Mucosa of rectum (tissue), 2 donors: ENCODE measurements at regions not wholly inside any gene's neighbourhood (a gene's known extent, or its start where the extent isn't known, plus 50 kb on each side); places are given as distances from the start of the nearest gene placed in this dataset.

Experiments used
- H3K27ac ChIP-seq, 2 donors: one replicate each; pipeline ENCODE4 v1.7.0; 2013; ENCODE audit warnings: inconsistent platforms in 2 of 2, low read depth in 2 of 2, low read length in 2 of 2
- H3K27me3 ChIP-seq, 2 donors: one replicate each; pipeline ENCODE4 v1.7.0; 2013; ENCODE audit warnings: low read length in 2 of 2; ENCODE audit not compliant: control insufficient read depth in 2 of 2, insufficient read depth in 2 of 2
- H3K36me3 ChIP-seq, 2 donors: one replicate each; pipeline ENCODE4 v1.7.0; 2013; ENCODE audit warnings: low read length in 2 of 2; ENCODE audit not compliant: control insufficient read depth in 2 of 2, insufficient read depth in 2 of 2
- H3K4me1 ChIP-seq, 2 donors: one replicate each; pipeline ENCODE4 v1.7.0; 2013; ENCODE audit warnings: low read length in 2 of 2, mild to moderate bottlenecking in 1 of 2; ENCODE audit not compliant: control insufficient read depth in 2 of 2, insufficient read depth in 2 of 2
- H3K4me3 ChIP-seq, 2 donors: one replicate each; pipeline ENCODE4 v1.7.0; 2013; ENCODE audit warnings: low read length in 2 of 2
- H3K9ac ChIP-seq, 2 donors: one replicate each; pipeline ENCODE4 v1.7.0; 2013; ENCODE audit warnings: low read length in 2 of 2, low read depth in 1 of 2, mild to moderate bottlenecking in 1 of 2
- H3K9me3 ChIP-seq, 2 donors: one replicate each; pipeline ENCODE4 v1.7.0; 2013; ENCODE audit warnings: low read length in 2 of 2; ENCODE audit not compliant: control insufficient read depth in 2 of 2
- donor health status: healthy.
- donor health status: Normal muscosa, but diverticular disease.

DNA sequence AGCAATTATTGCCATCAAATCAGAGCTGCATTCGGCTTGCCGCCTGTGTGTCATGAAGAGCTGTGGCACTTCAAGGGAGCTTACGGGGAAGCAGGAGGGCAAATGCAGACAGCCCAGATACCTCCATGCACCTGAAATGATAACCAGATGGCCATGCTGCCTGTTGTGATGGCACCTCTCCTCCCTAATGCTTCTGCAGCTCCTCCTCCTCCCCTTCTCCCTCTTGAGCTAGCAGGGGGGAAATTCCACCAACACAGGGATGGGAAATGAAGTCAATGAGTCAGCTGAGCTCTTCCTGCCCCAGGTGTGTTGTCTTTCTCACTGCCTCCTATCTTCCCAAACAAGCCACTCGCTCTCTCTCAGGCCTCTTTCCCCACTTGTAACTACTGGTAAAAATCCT, 565.0 kb downstream of the BCOR start:
- H3K4me3 ChIP-seq, result no peak overlapping the region
- H3K27ac ChIP-seq, result no peak overlapping the region
- peaks cover 3% of the 10 kb centered on the region in 2 donors for H3K27me3 ChIP-seq
- no peak overlapping the region for H3K9ac ChIP-seq
- H3K4me1 ChIP-seq, result no peaks in the 10 kb centered on the region
- H3K9me3 ChIP-seq, result peaks cover 0 to 4% of the 10 kb centered on the region in 2 donors
- H3K36me3 ChIP-seq, result no peaks in the 10 kb centered on the region

DNA sequence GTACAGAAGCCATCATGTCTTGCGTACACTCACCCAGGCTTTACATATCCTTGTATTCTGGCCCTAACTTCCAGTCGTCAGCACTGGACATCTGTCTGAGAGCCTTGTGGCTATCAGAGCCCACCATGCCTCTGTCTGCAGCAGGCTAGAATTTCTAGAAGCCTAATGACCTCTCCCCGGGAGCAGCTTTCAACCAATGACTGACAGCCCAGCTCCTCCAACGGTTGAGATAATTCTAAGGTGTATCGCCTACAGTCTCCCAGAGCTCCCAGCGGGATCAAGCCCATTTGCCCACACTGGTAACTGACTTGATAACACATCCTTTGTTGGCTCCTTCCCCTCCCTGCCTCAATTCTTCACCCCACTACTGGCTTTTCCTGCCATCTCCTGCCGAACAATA, 562.8 kb downstream of the BCOR start:
- Histone ChIP-seq H3K27ac (no peak overlapping the region), H3K36me3 (no peaks in the 10 kb centered on the region), H3K9me3 (peaks cover 0 to 4% of the 10 kb centered on the region in 2 donors), H3K27me3 (peaks cover 3% of the 10 kb centered on the region in 2 donors), H3K4me1 (no peaks in the 10 kb centered on the region), H3K4me3 (no peak overlapping the region), H3K9ac (no peak overlapping the region)

DNA sequence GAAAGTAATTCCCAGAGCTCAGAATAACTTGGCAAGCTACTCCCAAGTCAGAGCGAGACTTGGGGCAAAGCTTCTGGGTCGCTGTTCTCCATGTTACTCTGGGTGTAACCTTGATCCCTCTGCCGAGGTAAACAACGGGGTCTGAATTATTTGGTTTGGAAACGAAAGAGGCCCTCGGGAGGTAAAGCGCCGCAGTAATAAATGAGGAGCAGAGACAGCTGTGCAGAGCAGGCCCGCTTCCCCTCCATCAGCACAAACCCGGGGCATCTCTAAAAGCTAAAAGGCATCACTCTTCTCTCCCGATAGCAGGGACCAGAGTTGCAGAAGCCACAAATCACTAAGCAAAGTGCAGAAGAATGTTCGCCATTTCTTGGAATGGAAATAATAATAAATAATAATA, 561.5 kb downstream of the BCOR start:
- Histone ChIP-seq H3K27ac (no peak overlapping the region), H3K9me3 (peaks cover 0 to 4% of the 10 kb centered on the region in 2 donors), H3K27me3 (peaks cover 3 to 9% of the 10 kb centered on the region in 2 donors), H3K4me3 (no peak overlapping the region), H3K9ac (no peak overlapping the region), H3K36me3 (no peaks in the 10 kb centered on the region), H3K4me1 (no peaks in the 10 kb centered on the region)

DNA sequence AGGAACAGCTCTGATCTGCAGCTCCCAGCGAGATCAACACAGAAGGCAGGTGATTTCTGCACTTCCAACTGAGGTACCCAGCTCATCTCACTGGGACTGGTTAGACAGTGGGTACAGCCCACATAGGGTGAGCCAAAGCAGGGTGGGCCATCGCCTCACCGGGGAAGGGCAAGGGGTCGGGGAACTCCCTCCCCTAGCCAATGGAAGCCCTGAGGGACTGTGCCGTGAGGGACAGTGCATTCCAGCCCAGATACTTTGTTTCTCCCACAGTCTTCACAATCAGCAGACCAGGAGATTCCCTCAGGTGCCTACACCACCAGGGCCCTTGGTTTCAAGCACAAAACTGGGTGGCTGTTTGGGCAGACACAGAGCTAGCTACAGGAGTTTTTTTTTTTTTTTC, 555.9 kb downstream of the BCOR start:
- Histone ChIP-seq H3K27ac (no peak overlapping the region), H3K9ac (no peak overlapping the region), H3K4me3 (no peak overlapping the region), H3K27me3 (peaks cover 0 to 6% of the 10 kb centered on the region in 2 donors), H3K36me3 (no peaks in the 10 kb centered on the region), H3K9me3 (no peaks in the 10 kb centered on the region), H3K4me1 (no peaks in the 10 kb centered on the region)

DNA sequence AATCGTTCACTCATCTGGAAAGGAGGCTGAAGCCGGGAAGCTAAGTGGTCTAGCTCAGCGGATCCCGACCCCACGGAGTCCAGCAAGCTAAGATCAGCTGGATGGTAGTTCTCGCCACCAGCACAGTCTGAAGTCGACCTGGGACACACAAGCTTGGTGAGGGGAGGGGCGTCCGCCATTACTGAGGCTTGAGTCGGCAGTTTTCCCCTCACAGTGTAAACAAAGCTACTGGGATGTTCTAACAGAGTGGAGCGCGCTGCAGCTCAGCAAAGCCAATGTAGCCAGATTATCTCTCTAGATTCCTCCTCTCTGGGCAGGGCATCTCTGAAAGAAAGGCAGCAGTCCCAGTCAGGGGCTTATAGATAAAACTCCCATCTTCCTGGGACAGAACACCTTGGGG, 555.4 kb downstream of the BCOR start:
- peaks cover 0 to 6% of the 10 kb centered on the region in 2 donors for H3K27me3 ChIP-seq

DNA sequence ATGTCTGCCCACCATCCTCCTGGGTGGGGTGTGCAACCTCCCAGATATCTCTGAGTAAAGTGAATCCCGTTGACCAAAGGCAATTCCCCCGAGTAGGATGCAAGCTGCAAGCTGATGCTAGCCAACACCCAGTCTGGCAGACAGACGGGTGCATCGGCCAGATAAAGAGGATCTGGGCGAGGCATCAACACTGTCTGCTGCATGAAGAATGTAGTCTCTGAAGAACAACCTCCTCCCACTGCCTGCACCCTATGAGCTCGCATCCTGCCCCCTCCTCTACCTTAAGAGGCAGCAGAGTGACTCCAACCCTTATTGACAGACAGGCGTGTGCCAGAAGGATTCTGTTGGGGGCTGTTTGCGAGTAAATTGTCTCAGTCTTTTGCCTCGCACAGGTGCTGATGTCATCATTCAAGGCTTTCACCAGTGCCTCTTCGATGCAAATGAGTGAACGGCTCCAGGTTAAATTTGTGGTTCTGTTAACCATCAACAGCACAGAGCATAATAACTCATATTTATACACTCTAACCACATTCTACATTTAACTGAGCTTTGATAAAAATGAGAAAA, 546.9 kb downstream of the BCOR start:
- Histone ChIP-seq H3K27ac (no peak overlapping the region), H3K9me3 (peaks cover 0 to 2% of the 10 kb centered on the region in 2 donors), H3K36me3 (no peaks in the 10 kb centered on the region), H3K27me3 (no peaks in the 10 kb centered on the region), H3K9ac (no peak overlapping the region), H3K4me1 (no peaks in the 10 kb centered on the region), H3K4me3 (no peak overlapping the region)

More for the DNA sequence above, 555.4 kb downstream of the BCOR start:
- H3K9ac ChIP-seq, result no peak overlapping the region
- H3K4me1 ChIP-seq, result no peaks in the 10 kb centered on the region
- no peaks in the 10 kb centered on the region for H3K36me3 ChIP-seq
- H3K4me3 ChIP-seq, result no peak overlapping the region
- no peaks in the 10 kb centered on the region for H3K9me3 ChIP-seq
- H3K27ac ChIP-seq, result no peak overlapping the region

DNA sequence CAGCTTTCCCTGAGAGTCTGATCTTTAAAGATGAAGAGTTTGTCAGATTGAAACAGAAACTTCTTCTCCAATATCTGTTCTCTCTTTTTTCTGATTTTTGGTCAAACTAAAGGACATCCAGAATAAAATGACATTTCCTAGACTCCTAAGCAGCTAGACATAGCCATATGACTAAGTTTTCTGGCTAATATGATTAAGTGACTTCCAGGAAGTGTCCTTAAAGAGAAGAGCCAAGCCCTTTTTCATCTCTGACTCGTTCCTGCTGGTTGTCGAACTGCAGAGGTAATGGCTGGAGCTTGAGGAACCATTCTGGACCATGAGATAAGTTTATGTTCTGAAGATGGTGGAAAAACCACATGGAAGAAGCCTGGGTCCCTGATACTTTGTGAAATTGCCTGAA, 546.0 kb downstream of the BCOR start:
- no peak overlapping the region for H3K9ac ChIP-seq
- H3K4me1 ChIP-seq, result no peaks in the 10 kb centered on the region
- no peaks in the 10 kb centered on the region for H3K36me3 ChIP-seq
- no peak overlapping the region for H3K4me3 ChIP-seq
- H3K9me3 ChIP-seq, result peaks cover 0 to 2% of the 10 kb centered on the region in 2 donors
- H3K27me3 ChIP-seq, result no peaks in the 10 kb centered on the region
- no peak overlapping the region for H3K27ac ChIP-seq

DNA sequence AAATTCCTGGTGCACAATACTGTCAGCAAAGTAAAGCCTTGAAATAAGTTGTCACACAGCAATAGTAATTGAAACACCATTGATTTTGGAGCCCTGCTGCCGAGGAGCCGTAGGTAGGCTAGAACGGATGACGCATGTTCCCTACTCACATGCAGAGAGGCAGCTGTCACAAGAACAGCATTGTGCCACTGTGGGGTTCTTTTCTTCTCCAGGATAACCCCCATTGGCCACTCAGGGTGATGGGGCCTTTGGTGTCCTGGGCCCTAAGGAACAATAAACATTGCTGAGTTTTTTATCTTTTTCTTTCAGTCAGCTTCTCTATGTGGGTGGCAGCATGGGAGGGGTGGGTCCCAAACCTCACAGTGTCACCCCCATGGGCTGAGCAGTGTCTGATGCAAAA, 542.3 kb downstream of the BCOR start:
- no peaks in the 10 kb centered on the region for H3K36me3 ChIP-seq

DNA sequence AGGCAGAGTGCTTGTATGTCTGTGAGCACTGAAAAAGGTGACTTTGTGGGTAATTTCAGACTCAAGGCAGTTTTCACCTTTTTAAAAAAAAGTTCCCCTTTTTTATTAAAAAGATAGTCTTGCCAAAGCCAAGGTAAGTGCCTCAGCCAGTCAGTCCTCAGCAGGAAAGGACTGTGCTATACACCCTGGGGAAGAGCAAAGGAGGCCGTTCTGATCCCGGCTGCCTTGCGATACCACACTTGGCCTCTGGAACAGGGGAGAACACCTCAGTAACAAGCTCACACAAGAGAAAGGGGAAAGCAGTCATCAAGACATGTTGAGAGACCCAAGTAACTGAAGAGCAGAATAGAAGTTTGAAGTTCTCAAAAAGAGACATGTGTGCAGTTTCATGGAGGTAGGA, 541.7 kb downstream of the BCOR start:
- Histone ChIP-seq H3K9ac (no peak overlapping the region), H3K27me3 (peaks cover 6% of the 10 kb centered on the region in 2 donors), H3K4me1 (no peaks in the 10 kb centered on the region), H3K27ac (no peak overlapping the region), H3K9me3 (peaks cover 0 to 2% of the 10 kb centered on the region in 2 donors), H3K36me3 (no peaks in the 10 kb centered on the region), H3K4me3 (no peak overlapping the region)

More for the DNA sequence above, 542.3 kb downstream of the BCOR start:
- Histone ChIP-seq H3K4me3 (no peak overlapping the region), H3K4me1 (no peaks in the 10 kb centered on the region), H3K9ac (no peak overlapping the region), H3K9me3 (peaks cover 0 to 2% of the 10 kb centered on the region in 2 donors), H3K27ac (no peak overlapping the region), H3K27me3 (peaks cover 5 to 6% of the 10 kb centered on the region in 2 donors)

DNA sequence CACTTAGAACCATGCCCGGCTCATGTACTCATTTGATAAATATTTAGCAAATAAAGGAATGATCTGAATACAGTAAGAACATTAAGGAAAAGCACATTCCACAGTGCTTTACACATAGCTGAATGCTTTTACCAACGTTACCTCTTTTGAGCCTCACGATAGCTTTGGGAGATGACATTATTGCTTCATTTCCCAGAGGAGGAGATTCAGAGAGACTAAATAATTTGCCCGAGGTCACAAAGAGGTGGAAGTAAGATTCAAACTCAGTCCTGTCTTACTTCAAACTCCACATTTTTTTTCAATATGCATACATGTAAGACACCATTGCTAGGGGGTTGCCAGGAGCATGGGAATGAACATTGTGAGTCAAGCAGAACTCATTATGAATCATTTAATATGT, 538.5 kb downstream of the BCOR start:
- peaks cover 6 to 11% of the 10 kb centered on the region in 2 donors for H3K27me3 ChIP-seq
- H3K27ac ChIP-seq, result no peak overlapping the region
- no peaks in the 10 kb centered on the region for H3K9me3 ChIP-seq
- no peaks in the 10 kb centered on the region for H3K36me3 ChIP-seq
- H3K4me1 ChIP-seq, result no peaks in the 10 kb centered on the region
- H3K9ac ChIP-seq, result no peak overlapping the region
- H3K4me3 ChIP-seq, result no peak overlapping the region

DNA sequence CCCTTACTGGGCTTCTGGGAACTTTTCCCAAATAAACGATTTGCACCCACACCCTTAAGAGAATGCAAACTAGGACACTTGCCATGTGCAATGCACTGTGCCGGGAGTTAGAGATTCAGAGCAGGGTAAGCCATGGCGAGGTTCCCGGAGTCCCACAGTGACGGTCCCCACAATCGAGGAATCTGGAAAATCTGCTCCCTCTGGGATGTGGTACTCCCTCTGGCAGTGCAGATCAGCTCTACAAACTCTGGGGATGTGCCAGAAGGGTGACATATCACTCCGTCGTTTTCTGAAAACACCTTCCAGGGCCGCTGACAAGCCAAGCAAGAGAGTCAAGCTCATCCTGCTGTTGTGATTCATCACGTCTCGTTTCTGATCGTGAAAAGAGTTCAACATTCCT, 537.5 kb downstream of the BCOR start:
- H3K4me1 ChIP-seq, result no peaks in the 10 kb centered on the region
- H3K9me3 ChIP-seq, result no peaks in the 10 kb centered on the region
- no peak overlapping the region for H3K9ac ChIP-seq
- H3K4me3 ChIP-seq, result no peak overlapping the region
- no peaks in the 10 kb centered on the region for H3K36me3 ChIP-seq
- H3K27ac ChIP-seq, result no peak overlapping the region
- peaks cover 6 to 11% of the 10 kb centered on the region in 2 donors for H3K27me3 ChIP-seq
